Mammary epithelial cell (primary cell): ENCODE measurements at regions not wholly inside any gene's neighbourhood (a gene's known extent, or its start where the extent isn't known, plus 50 kb on each side); places are given as distances from the start of the nearest gene placed in this dataset.

Experiments used
- EZH2 ChIP-seq: IDR thresholded peaks from 2 replicates; pipeline ENCODE4 v1.6.1; 2012; ENCODE audit warnings: low read length, inconsistent platforms, borderline replicate concordance
- TF ChIP-seq, protein P1 (sequence below), 2 donors: IDR thresholded peaks in 1 of 2; conservative IDR thresholded peaks in 1 of 2; 2 replicates each; pipeline ENCODE4 v1.5.1; 2011 to 2012; ENCODE audit warnings: inconsistent platforms in 2 of 2, low read length in 2 of 2, mild to moderate bottlenecking in 2 of 2, control low read depth in 1 of 2, low read depth in 1 of 2; ENCODE audit not compliant: insufficient read depth in 1 of 2; ENCODE audit errors: extremely low read depth in 1 of 2

DNA sequence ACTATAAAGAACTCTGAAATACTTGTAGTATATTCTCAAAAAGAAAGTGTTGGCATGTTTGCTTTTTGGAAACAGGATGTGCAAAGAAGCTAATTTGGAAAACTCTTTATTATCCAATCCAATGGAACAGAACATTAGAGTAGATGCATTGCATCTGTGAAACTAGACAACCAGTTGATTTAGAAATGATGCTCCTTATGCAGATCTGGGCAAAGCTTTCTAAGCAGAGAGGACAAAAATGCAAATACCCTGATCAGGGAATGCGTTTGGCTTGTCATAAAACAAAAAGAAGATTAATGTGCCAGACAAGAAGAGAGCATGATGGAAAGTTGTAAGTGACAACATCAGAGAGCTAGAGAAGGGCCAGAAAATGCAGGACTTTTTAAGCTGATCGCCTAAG is 142.3 kb downstream of the RCHY1 start:
- TF ChIP-seq, protein P1, sequence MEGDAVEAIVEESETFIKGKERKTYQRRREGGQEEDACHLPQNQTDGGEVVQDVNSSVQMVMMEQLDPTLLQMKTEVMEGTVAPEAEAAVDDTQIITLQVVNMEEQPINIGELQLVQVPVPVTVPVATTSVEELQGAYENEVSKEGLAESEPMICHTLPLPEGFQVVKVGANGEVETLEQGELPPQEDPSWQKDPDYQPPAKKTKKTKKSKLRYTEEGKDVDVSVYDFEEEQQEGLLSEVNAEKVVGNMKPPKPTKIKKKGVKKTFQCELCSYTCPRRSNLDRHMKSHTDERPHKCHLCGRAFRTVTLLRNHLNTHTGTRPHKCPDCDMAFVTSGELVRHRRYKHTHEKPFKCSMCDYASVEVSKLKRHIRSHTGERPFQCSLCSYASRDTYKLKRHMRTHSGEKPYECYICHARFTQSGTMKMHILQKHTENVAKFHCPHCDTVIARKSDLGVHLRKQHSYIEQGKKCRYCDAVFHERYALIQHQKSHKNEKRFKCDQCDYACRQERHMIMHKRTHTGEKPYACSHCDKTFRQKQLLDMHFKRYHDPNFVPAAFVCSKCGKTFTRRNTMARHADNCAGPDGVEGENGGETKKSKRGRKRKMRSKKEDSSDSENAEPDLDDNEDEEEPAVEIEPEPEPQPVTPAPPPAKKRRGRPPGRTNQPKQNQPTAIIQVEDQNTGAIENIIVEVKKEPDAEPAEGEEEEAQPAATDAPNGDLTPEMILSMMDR (conservative IDR thresholded peaks at IDR 0.05 in 1 of 2, IDR thresholded peaks at IDR 0.05 in 1 of 2; ENCODE audit: extremely low read depth in 1 of 2, insufficient read depth in 1 of 2, low read depth in 1 of 2, low read length in 2 of 2): no peak
- TF ChIP-seq EZH2: no peak
